ENCODE measurements at regions not wholly inside any gene's neighbourhood (a gene's known extent, or its start where the extent isn't known, plus 50 kb on each side); places are given as distances from the start of the nearest gene placed in this dataset. TPM values are rescaled to one million over a fixed set of nuclear protein-coding genes. Genes with fewer than 3 reads are reported as not detected.

GRCh38 chr11:15905366-15906104, 450.8 kb downstream of the SOX6 start:
- no peak for DNase-seq (ENCODE audit: low spot score)

- DNase-seq (ENCODE audit: low spot score): no peak
Observed at GRCh38 chr11:15906481-15907035, 449.8 kb downstream of the SOX6 start.

- DNase-seq (ENCODE audit: low spot score): no peak
Observed at GRCh38 chr11:15907806-15908205, 448.5 kb downstream of the SOX6 start.

GRCh38 chr11:15909937-15910598, 446.3 kb downstream of the SOX6 start:
- no peak for DNase-seq (ENCODE audit: low spot score)

DNA sequence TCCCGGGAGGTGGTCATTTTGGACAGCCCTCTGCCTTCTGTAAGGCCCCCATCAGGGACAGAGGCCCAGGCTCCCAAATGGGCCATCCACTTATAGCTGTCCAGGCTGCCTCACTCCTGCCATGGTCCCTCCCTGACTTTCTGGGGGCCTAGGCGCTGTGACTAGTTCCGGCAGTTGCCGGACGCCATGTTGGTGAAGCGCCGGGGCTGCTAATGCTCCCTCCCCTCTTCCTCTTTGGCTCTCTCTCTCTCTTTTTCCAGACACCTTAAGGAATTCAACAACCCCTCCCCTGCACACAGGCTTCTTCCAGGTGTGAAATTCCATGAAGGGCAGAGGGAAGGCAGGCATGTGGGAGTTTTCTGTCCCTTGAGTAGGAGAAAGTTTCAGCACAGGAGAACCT, 445.6 kb downstream of the SOX6 start:
- no peak for DNase-seq (ENCODE audit: low spot score)

GRCh38 chr11:15911377-15912044, 444.8 kb downstream of the SOX6 start:
- peak; percentile 58 for DNase-seq (ENCODE audit: low spot score)

DNA sequence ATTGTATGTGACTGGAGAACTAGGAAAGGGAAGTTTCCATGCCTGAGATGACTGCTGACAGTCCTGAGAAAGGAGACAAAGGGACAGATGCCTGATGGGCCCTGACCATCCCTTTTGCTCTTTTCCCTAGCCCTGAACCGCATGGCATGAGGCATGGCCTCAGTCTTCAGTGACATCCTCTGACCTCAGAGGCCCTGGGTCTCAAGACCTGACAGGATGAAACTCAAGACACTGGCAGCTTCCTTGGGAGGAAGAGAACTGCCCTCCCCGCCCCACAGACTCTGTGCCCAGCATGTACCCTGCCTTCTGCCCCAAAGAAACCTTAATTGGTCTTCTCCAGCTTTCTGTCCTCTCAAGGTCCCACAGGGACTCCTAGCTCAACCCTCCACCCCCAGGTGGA, 444.1 kb downstream of the SOX6 start:
- no peak for DNase-seq (ENCODE audit: low spot score)

GRCh38 chr11:15912825-15913224, 443.5 kb downstream of the SOX6 start:
- DNase-seq (ENCODE audit: low spot score): no peak

- DNase-seq (ENCODE audit: low spot score): no peak
Observed at GRCh38 chr11:15913261-15913660, 443.1 kb downstream of the SOX6 start.

Small RNAs in the stretch of these regions (small RNA-seq; reads per million reads assigned to genes)
- not detected for gene RF00324
